OCI-LY3 (cell line): ENCODE measurements at regions not wholly inside any gene's neighbourhood (a gene's known extent, or its start where the extent isn't known, plus 50 kb on each side); places are given as distances from the start of the nearest gene placed in this dataset.

Experiments
- H2AFZ ChIP-seq: fragments of 200-600, 300-600 bp; shearing (Covaris generic); 2 replicates; pipeline ENCODE4 v1.6.0; 2014; ENCODE audit warnings: antibody characterized with exemption, low read depth, low read length
- H3K27ac ChIP-seq: fragments of 200-600, 300-600 bp; sonication (generic); 2 replicates; pipeline ENCODE4 v1.5.1; 2014; ENCODE audit warnings: mild to moderate bottlenecking, low read length, moderate library complexity, mixed read lengths
- H3K27me3 ChIP-seq: fragments of 200-600, 300-600 bp; sonication (generic); 2 replicates; pipeline ENCODE4 v1.6.1; 2014; ENCODE audit warnings: low read depth, low read length, mixed read lengths
- H3K36me3 ChIP-seq: fragments of 200-600, 300-600 bp; sonication (generic); replicated peaks from 2 replicates; pipeline ENCODE3; 2014; ENCODE audit warnings: low read depth, low read length, mixed read lengths
- H3K4me1 ChIP-seq: fragments of 300-600, 200-600 bp; sonication (generic); 2 replicates; pipeline ENCODE4 v1.6.1; 2014; ENCODE audit warnings: low read length, mixed read lengths
- H3K4me2 ChIP-seq: fragments of 200-600, 300-600 bp; sonication (generic); 2 replicates; pipeline ENCODE4 v1.6.1; 2014; ENCODE audit warnings: low read length, mixed read lengths
- H3K4me3 ChIP-seq: fragments of 300-600, 200-600 bp; sonication (generic); 2 replicates; pipeline ENCODE4 v1.5.1; 2014; ENCODE audit warnings: antibody characterized with exemption, mild to moderate bottlenecking, low read length, moderate library complexity
- H3K79me2 ChIP-seq: fragments of 300-600, 200-600 bp; shearing (Covaris generic); 2 replicates; pipeline ENCODE4 v1.6.1; 2014; ENCODE audit warnings: mild to moderate bottlenecking, low read length, mixed read lengths
- H3K9ac ChIP-seq: fragments of 300-600, 200-600 bp; shearing (Covaris generic); 2 replicates; pipeline ENCODE4 v1.6.0; 2014; ENCODE audit warnings: mild to moderate bottlenecking, low read length, moderate library complexity
- H3K9me3 ChIP-seq: fragments of 200-600, 300-600 bp; shearing (Covaris generic); 2 replicates; pipeline ENCODE4 v1.6.1; 2014; ENCODE audit warnings: low read length, mixed read lengths; ENCODE audit not compliant: insufficient read depth
- H4K20me1 ChIP-seq: fragments of 200-600, 300-600 bp; sonication (generic); 2 replicates; pipeline ENCODE4 v1.6.1; 2016; ENCODE audit warnings: low read length, mixed read lengths; ENCODE audit not compliant: insufficient read depth
- EZH2phosphoT487 ChIP-seq: fragments of 200-600 bp; shearing (Covaris generic); IDR thresholded peaks from 2 replicates; pipeline ENCODE4 v1.6.1; 2018; ENCODE audit warnings: antibody characterized with exemption, mixed run types, low read depth
- TF ChIP-seq, protein P1 (sequence below): fragments of 200-600, 300-600 bp; sonication (generic); IDR thresholded peaks from 2 replicates; pipeline ENCODE4 v1.5.1; 2014; ENCODE audit warnings: antibody characterized with exemption, low read length, low read depth

DNA sequence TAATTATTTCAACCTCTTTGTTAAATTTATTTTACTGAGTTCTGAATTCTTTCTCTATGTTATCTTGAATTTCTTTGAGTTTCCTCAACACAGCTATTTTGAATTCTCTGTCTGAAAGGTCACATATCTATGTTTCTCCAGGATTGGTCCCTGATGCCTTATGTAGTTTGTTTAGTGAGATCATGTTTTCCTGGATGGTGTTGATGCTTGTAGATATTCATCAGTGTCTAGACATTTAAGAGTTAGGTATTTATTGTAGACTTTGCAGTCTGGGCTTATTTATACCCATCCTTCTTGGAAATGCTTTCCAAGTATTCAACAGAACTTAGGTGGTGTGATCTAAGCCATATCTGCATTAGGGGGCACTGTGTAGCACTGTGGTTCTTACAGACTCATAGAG lies 70.2 kb upstream of the SLC27A6 start:
- no peak overlapping the region for H3K27ac ChIP-seq
- H3K9me3 ChIP-seq = no peaks in the 10 kb centered on the region
- H3K36me3 ChIP-seq = no peaks in the 10 kb centered on the region
- H3K4me3 ChIP-seq = no peak overlapping the region
- H3K4me2 ChIP-seq = no peak overlapping the region
- no peak overlapping the region for H3K9ac ChIP-seq
- H3K4me1 ChIP-seq = no peaks in the 10 kb centered on the region
- no peak overlapping the region for H2AFZ ChIP-seq
- H4K20me1 ChIP-seq = no peaks in the 10 kb centered on the region
- no peak for TF ChIP-seq EZH2phosphoT487
- TF ChIP-seq, protein P1, sequence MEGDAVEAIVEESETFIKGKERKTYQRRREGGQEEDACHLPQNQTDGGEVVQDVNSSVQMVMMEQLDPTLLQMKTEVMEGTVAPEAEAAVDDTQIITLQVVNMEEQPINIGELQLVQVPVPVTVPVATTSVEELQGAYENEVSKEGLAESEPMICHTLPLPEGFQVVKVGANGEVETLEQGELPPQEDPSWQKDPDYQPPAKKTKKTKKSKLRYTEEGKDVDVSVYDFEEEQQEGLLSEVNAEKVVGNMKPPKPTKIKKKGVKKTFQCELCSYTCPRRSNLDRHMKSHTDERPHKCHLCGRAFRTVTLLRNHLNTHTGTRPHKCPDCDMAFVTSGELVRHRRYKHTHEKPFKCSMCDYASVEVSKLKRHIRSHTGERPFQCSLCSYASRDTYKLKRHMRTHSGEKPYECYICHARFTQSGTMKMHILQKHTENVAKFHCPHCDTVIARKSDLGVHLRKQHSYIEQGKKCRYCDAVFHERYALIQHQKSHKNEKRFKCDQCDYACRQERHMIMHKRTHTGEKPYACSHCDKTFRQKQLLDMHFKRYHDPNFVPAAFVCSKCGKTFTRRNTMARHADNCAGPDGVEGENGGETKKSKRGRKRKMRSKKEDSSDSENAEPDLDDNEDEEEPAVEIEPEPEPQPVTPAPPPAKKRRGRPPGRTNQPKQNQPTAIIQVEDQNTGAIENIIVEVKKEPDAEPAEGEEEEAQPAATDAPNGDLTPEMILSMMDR = no peak
- no peaks in the 10 kb centered on the region for H3K27me3 ChIP-seq
- H3K79me2 ChIP-seq = no peaks in the 10 kb centered on the region

DNA sequence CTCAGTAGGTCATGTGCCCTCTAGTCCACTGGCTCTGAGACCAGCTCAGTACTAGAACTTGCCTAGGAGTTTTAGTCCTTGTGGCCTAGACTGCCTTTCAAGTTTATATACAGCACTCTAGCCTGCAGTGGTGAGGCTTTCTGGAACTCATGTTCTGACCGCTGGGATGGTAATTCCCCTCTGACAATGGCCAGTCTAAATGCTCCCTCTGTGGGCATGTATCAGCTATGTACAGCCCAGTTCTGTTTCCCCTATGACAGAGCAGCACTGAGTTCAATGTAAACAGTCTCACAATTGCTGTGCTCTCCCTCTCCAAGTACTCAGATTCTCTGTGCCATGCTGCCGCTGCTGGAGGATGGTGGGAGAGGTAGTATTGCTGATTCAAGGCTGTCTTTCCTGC lies 68.6 kb upstream of the SLC27A6 start:
- Histone ChIP-seq H3K36me3 (no peaks in the 10 kb centered on the region), H3K9me3 (no peaks in the 10 kb centered on the region), H3K27me3 (no peaks in the 10 kb centered on the region), H4K20me1 (no peaks in the 10 kb centered on the region), H3K4me2 (no peak overlapping the region), H3K4me3 (no peak overlapping the region), H3K79me2 (no peaks in the 10 kb centered on the region), H3K27ac (no peak overlapping the region), H3K4me1 (no peaks in the 10 kb centered on the region), H2AFZ (no peak overlapping the region), H3K9ac (no peak overlapping the region)
- no peak for TF ChIP-seq EZH2phosphoT487
- TF ChIP-seq, protein P1 = no peak

DNA sequence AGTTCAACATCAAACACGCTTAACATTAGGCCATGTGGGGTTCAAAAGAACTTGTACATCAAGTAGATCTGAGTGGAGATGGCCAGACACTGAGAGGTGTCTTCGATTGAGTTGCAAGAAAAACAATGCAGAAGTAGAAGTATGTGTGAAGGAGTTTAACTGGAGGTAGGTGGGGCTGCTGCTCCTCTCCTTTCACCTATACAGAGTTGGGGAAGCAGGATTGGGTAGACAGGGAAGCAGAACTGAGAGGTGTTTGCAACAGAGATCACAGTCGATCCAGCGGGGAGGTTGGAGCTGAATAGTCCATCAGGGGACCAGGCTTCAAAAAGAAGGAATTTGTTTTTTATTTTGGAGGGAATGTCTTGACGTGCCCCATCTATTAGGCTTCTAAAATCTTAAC lies 61.7 kb upstream of the SLC27A6 start:
- H3K4me1 ChIP-seq = no peaks in the 10 kb centered on the region
- H3K79me2 ChIP-seq = no peaks in the 10 kb centered on the region
- H3K9me3 ChIP-seq = no peaks in the 10 kb centered on the region
- no peak overlapping the region for H3K9ac ChIP-seq
- TF ChIP-seq, protein P1 = no peak
- TF ChIP-seq EZH2phosphoT487 = no peak
- H4K20me1 ChIP-seq = no peaks in the 10 kb centered on the region
- no peak overlapping the region for H3K4me3 ChIP-seq
- no peak overlapping the region for H3K27ac ChIP-seq
- no peaks in the 10 kb centered on the region for H3K36me3 ChIP-seq
- no peak overlapping the region for H2AFZ ChIP-seq
- no peaks in the 10 kb centered on the region for H3K27me3 ChIP-seq
- no peak overlapping the region for H3K4me2 ChIP-seq

DNA sequence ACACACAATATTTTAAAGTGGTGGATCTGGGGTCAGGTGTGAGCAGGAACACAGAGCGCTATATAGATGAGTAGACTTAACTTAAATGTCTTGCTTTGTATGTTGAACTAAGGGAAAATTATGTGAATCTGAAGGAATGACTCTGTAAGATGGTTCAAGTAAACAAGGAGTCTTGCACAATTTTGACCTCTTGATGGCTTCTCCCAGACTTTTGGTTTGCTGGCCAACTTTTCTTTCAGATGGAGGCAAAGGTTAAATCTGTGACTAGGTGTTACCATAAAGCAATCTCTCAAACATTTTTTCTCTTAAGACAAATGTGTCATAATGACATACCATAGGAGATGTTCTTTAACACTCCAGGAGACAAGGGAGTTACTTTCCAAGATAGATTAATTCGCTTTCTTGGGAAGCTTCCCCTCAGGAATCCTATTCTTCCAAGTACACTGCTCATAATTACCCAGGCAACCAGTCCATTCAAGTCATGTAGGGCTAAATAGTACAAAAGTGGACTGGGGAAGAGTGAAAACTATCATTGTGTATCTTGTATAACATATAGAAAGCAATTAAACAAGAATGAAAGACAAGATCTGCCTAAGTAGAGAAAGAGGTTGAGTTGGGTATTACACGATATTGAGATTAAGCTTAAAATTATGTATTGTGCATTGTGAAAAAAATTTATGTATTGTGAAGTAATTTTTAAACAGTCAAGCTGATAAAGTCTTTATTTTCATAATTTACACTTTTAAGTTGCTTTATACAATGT lies 60.3 kb upstream of the SLC27A6 start:
- H2AFZ ChIP-seq = no peak overlapping the region
- TF ChIP-seq, protein P1 = no peak
- no peak for TF ChIP-seq EZH2phosphoT487
- H3K27ac ChIP-seq = no peak overlapping the region
- no peaks in the 10 kb centered on the region for H3K36me3 ChIP-seq
- H3K9ac ChIP-seq = no peak overlapping the region
- no peaks in the 10 kb centered on the region for H3K9me3 ChIP-seq
- H3K79me2 ChIP-seq = no peaks in the 10 kb centered on the region
- H4K20me1 ChIP-seq = no peaks in the 10 kb centered on the region
- no peak overlapping the region for H3K4me2 ChIP-seq
- no peaks in the 10 kb centered on the region for H3K4me1 ChIP-seq
- H3K27me3 ChIP-seq = no peaks in the 10 kb centered on the region
- no peak overlapping the region for H3K4me3 ChIP-seq
